Superior temporal gyrus (tissue), 1 donor: ENCODE measurements at regions not wholly inside any gene's neighbourhood (a gene's known extent, or its start where the extent isn't known, plus 50 kb on each side); places are given as distances from the start of the nearest gene placed in this dataset.
"Not testable (repeated sequence)": the region's sequence is repeated elsewhere in the genome, so short reads cannot be mapped to it uniquely, and the experiment has no call there.

Source experiments
- DNase-seq: peaks from one replicate; pipeline ENCODE4 v3.0.0-alpha.2; 2016; ENCODE audit errors: extremely low spot score

- DNase-seq: no peak
Measured at GRCh38 chr2:241982706-241983570, 113.4 kb downstream of the RTP5 start.

DNA sequence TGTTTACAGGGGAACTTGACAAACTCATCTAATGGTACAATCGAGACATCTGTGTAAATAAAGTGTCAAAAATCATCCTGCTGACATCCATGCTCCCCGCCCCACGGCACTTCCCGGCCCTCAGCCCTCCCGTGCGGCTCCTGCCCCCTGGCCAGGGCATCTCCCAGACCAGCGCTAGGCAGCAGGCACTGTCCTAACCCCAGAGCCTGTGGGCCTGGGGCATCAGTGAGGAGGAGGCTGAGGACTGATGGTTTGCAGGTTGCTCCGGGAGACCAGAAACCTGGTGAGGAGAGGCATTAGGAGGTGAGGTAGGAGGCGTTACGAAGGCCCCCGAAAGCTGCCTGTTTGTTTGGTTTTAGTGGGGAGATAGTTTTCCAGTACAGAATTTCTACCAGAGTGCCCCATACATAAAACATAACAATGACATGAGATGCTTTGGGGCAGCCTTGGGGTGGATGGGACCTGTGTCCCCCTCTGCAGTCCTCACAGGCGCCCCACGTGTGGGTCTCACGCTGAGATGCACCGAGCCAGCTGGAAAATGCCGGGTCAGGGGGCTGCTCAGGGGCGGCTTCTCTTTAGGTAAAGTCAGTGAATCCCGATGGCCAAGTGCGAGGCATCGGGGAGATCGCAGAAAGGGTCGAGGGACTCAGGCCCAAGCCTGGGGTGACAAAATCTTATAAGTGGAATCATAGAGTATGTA is 114.2 kb downstream of the RTP5 start:
- no peak for DNase-seq

DNA sequence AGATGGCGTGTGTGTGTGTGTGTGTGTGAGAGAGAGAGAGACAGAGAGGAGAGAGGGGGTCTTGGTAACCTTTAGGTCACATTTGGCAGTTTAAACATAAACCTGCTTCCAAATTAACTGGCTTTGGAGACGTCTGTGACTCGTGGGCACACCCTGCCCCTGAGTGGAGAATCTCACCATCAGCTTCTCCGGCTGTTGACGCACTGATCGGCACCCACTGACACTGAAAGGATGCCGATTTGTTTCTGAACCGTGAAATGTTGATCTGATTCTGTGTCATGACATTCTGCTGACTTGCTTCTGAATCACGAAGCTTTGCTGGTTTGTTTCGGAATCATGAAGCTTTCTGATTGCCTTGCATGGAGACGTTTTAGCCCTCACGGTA is 114.7 kb downstream of the RTP5 start:
- DNase-seq: no peak

DNA sequence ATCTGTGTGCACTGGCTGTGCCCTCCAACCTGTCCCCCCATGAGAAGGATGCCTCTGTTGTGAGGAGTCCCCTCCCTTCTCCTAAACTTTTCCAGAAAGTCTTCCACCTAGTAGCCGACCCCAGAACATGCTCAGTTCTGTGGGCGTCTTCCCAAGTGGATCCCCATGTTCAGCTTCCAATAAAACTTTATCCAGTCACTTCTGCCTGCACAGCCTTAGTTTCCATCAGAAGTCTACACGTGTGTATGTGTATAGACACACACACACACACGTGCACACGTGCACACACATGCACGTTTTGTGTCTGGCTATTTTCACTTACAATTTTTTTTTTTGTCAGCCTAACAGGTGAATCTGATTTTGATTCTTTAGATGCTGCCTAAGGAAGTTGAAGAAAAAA is 115.1 kb downstream of the RTP5 start:
- DNase-seq: no peak

DNA sequence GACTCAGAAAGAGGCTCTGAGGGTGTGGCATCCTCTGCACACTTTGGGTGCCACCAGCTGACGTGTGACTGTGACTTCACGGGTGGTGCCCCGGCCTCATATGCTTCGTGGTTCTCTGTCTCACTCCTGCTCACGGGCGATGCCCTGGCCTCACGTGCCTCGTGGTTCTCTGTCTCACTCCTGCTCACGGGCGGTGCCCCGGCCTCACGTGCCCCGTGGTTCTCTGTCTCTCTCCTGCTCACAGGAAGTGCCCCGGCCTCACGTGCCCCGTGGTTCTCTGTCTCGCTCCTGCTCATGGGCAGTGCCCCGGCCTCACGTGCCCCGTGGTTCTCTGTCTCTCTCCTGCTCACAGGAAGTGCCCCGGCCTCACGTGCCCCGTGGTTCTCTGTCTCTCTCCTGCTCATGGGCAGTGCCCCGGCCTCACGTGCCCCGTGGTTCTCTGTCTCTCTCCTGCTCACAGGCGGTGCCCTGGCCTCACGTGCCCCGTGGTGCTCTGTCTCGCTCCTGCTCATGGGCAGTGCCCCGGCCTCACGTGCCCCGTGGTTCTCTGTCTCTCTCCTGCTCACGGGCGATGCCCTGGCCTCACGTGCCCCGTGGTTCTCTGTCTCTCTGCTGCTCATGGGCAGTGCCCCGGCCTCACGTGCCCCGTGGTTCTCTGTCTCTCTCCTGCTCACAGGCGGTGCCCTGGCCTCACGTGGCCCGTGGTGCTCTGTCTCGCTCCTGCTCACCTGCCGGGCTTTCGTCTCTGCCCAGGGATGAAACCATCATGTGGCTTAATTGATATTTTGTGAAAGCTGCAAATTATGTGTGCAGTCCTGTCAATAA is 115.8 kb downstream of the RTP5 start:
- DNase-seq: not testable (repeated sequence)

- DNase-seq: no peak
Measured at GRCh38 chr2:241985986-241986329, 116.4 kb downstream of the RTP5 start.

DNA sequence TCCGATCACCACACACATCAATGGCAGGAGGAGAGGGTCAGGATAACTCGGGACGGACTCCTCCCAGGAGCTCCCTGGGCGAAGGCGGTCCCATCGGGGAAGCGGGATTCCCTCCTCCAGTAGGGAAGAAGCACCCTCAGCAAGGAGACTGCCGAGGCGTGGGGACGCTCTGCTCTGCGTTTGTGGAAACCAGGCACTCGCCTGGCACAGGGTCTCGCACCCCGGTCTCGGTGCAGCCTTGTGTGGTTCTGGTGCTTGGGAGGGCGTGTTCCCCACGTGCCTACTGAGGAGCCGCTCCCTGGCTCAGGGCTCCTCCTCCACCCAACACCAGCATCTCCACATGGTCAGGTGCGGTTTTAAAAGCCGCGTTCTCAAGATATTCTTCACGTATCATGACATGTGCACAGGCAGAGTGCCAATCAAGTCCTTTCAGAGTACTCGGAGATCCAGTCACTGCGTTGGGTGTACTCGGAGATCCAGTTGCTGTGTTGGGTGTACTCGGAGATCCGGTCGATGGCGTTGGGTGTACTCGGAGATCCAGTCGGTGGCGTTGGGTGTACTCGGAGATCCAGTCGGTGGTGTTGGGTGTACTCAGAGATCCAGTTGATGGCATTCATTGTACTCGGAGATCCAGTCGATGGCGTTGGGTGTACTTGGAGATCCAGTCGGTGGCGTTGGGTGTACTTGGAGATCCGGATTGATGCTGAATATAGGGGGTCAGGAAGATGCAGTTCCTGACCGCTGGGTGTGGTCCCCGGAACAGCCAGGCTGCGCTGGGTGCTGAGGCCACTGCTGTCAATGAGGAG is 117.5 kb downstream of the RTP5 start:
- DNase-seq: no peak

GRCh38 chr2:241987726-241988125 is 118.2 kb downstream of the RTP5 start:
- no peak for DNase-seq

- no peak for DNase-seq
Measured at GRCh38 chr2:241988146-241988545, 118.6 kb downstream of the RTP5 start.

DNA sequence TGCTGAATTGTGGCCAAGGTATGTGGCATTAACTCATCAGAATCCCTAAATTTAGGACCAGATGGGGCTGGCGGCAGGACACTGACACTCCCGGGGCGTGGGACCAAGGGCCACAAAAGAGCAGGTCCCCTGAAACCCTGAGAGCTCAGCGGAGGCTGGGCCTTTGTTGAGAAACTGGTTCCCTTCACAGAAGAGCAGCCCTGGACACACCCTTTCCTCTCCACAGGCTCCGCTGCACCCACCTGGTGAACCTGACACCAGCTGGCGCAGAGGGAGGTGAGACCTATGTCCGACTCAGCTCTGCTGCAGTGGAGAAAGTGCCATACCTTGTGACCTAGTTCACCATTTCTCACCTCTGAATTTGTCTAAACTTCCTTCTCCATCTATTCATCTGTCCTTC is 119.5 kb downstream of the RTP5 start:
- no peak for DNase-seq

- no peak for DNase-seq
Measured at GRCh38 chr2:241990466-241990865, 120.9 kb downstream of the RTP5 start.

- DNase-seq: no peak
Measured at GRCh38 chr2:241991299-241991698, 121.8 kb downstream of the RTP5 start.

GRCh38 chr2:241992753-241993152 is 123.2 kb downstream of the RTP5 start:
- DNase-seq: no peak

GRCh38 chr2:241993386-241994005 is 124.0 kb downstream of the RTP5 start:
- no peak for DNase-seq

DNA sequence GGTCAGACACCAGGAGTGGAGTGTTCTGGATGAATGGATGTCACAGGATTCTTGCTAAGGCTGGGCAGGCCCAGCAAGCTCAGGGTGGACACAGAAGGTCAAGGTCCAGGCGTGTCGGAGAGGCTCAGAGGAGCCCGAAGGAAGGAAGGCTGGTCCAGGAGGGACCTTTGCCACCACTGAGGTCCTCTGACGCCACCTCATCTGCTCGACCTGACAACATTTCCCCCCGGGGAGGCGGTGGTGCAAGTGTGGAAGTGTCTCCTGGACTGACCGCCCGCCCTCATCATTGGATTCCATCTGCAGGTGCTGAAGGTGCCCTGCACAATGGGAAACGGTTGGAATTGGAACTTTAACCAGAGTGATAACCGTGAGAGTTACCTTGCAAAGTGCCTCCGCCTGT is 124.6 kb downstream of the RTP5 start:
- DNase-seq: no peak

DNA sequence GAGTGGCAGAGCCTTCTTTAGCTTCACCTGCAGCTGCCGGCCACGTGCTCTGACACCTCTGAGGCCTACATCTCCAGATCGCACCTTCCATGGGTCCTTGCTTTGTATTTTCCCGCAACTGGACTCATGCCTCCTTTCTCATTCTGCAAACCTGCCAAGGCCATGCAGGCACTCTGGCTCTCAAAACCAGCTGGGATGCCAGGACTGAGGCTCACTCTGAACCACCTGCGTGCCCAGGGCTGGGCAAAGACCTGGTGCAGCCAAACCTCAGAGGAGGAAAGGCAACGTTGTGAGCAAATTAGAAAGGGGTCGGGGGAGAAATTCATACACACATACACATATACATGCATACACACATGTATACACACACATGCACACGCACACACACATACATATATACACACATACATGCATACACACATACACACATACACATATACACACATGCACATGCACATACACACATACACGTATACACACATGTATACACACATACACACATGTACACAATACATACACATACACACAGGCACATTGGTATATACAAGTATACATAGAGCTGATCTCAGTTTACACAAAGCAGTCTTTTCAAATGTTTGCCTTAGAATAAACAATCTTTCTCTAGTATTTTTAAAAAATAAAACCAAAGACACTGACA is 125.2 kb downstream of the RTP5 start:
- no peak for DNase-seq

DNA sequence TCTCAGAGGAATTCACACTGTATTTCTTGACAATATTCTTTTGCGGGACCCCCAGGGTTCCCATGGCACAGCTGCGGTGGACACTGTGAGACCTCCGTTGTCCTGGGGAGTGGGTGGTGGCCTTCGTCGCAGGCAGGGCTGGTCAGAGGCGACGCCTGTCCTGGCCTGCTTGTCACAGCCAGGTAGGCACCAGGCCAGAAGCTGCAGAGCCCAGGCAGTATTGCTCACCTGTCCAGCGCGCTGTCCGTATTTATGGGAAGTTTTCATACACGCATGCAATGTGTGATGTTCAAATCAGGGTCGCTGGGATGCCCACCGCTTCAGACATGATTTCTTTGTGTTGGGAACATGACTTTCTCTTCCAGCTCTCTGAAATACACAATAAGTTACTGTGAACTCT is 126.6 kb downstream of the RTP5 start:
- no peak for DNase-seq

GRCh38 chr2:241997017-241997416 is 127.5 kb downstream of the RTP5 start:
- DNase-seq: no peak

GRCh38 chr2:241999184-241999583 is 129.7 kb downstream of the RTP5 start:
- no peak for DNase-seq

DNA sequence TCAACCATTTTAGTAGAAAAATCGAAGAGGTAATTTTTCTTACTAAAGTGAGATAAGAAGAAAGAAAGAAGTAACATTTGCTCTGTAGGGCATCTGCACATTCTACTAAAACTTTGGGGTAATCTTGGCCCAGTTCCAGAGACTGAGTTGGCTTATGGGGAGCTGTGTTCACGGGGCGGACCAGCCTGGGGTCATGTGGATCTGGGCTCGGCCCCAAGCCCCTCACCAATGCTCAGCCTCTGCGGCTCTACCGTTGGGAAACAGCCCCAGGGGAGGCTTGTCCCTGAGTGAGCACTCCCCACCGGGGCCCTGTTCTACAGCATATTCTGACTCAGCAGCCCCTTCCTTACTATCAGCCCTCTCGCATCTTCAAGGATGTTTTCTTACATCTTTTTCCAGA is 132.3 kb downstream of the RTP5 start:
- no peak for DNase-seq

GRCh38 chr2:242002944-242003343 is 133.4 kb downstream of the RTP5 start:
- DNase-seq: no peak
